ENCODE measurements at regions not wholly inside any gene's neighbourhood (a gene's known extent, or its start where the extent isn't known, plus 50 kb on each side); places are given as distances from the start of the nearest gene placed in this dataset.

DNA sequence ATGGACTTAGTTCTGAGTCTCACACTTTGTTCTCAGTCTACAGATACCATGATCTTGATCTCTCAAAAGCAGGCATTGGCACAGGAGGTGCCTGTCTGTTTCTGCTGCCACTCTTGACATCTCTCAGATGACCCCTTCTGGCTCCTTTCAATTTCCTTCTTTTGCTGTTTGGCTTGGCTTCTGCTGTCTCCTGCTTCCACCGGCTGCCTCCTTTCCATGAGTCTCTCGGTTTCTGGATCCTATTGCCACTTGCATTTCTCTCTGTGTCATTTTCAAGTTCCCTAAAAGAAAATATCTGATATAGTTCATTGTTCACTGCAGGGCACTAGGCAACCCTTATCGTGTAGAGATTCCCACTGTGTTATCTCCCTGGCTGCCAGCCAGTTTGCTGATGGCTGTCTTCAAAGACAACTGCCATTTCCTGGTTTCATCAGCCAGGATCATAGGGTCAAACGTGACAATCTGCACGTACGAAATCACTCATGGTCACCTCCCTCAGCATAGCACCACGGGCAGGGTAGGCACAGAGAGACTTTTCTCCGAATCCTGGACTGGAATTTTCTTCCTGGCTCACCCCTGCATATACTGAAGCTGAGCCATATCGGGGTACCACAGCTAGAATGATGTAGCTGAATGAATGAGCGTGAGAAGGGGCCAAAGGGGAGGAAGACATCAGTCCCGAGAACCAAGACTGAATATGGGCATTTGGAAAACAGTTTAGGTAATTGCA, 144.6 kb upstream of the TMEM170B start (continued):
- TF ChIP-seq ZNF781 (CRISPR knock-in tag; IDR thresholded peaks at IDR 0.05; ENCODE audit: borderline replicate concordance, not compliant biosample characterization): peak; percentile 85
- no peak for TF ChIP-seq ZBTB42 (CRISPR knock-in tag; IDR thresholded peaks at IDR 0.05)
- TF ChIP-seq ZBTB20 (CRISPR knock-in tag; IDR thresholded peaks at IDR 0.05; ENCODE audit: borderline replicate concordance, low read depth): peak; percentile 96; the same call in 1 of the 2 replicates
- no peak for TF ChIP-seq TRAFD1 (CRISPR knock-in tag; IDR thresholded peaks at IDR 0.05; ENCODE audit: borderline replicate concordance)
- TF ChIP-seq FOXC1 (CRISPR knock-in tag; IDR thresholded peaks at IDR 0.05; ENCODE audit: borderline replicate concordance): 0 out of 2 replicates have a peak, but pooled peaks have one; percentile 78
- 0 out of 2 replicates have a peak, but pooled peaks have one; percentile 37 for TF ChIP-seq KLF12 (CRISPR knock-in tag; IDR thresholded peaks at IDR 0.05; ENCODE audit: borderline replicate concordance)
- TF ChIP-seq, protein P1, sequence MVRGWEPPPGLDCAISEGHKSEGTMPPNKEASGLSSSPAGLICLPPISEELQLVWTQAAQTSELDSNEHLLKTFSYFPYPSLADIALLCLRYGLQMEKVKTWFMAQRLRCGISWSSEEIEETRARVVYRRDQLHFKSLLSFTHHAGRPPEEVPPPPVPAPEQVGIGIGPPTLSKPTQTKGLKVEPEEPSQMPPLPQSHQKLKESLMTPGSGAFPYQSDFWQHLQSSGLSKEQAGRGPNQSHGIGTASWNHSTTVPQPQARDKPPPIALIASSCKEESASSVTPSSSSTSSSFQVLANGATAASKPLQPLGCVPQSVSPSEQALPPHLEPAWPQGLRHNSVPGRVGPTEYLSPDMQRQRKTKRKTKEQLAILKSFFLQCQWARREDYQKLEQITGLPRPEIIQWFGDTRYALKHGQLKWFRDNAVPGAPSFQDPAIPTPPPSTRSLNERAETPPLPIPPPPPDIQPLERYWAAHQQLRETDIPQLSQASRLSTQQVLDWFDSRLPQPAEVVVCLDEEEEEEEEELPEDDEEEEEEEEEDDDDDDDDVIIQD (CRISPR knock-in tag; IDR thresholded peaks at IDR 0.05; ENCODE audit: low read depth): peak; percentile 97
- 0 out of 2 replicates have a peak, but pooled peaks have one; percentile 28 for TF ChIP-seq GMEB2 (CRISPR knock-in tag; IDR thresholded peaks at IDR 0.05; ENCODE audit: low read depth)
- no peak; the same call in 1 of the 2 replicates for TF ChIP-seq ONECUT2 (CRISPR knock-in tag; IDR thresholded peaks at IDR 0.05)
- TF ChIP-seq, protein P2, sequence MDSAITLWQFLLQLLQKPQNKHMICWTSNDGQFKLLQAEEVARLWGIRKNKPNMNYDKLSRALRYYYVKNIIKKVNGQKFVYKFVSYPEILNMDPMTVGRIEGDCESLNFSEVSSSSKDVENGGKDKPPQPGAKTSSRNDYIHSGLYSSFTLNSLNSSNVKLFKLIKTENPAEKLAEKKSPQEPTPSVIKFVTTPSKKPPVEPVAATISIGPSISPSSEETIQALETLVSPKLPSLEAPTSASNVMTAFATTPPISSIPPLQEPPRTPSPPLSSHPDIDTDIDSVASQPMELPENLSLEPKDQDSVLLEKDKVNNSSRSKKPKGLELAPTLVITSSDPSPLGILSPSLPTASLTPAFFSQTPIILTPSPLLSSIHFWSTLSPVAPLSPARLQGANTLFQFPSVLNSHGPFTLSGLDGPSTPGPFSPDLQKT (CRISPR knock-in tag; IDR thresholded peaks at IDR 0.05; ENCODE audit: borderline replicate concordance): no peak
- TF ChIP-seq SOX13 (IDR thresholded peaks at IDR 0.05): peak; percentile 98
- TF ChIP-seq SOX13 (CRISPR knock-in tag; conservative IDR thresholded peaks at IDR 0.05 in 1 of 2, IDR thresholded peaks at IDR 0.05 in 1 of 2): peak in 1 of 2 experiments; percentile 98; a peak in 2 of 4 replicates
- TF ChIP-seq, protein P3, sequence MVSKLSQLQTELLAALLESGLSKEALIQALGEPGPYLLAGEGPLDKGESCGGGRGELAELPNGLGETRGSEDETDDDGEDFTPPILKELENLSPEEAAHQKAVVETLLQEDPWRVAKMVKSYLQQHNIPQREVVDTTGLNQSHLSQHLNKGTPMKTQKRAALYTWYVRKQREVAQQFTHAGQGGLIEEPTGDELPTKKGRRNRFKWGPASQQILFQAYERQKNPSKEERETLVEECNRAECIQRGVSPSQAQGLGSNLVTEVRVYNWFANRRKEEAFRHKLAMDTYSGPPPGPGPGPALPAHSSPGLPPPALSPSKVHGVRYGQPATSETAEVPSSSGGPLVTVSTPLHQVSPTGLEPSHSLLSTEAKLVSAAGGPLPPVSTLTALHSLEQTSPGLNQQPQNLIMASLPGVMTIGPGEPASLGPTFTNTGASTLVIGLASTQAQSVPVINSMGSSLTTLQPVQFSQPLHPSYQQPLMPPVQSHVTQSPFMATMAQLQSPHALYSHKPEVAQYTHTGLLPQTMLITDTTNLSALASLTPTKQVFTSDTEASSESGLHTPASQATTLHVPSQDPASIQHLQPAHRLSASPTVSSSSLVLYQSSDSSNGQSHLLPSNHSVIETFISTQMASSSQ (IDR thresholded peaks at IDR 0.05; ENCODE audit: low read depth): peak; percentile 86
- TF ChIP-seq, protein P3 (CRISPR knock-in tag; IDR thresholded peaks at IDR 0.05; ENCODE audit: borderline replicate concordance): peak; percentile 97
- TF ChIP-seq ZNF333 (CRISPR knock-in tag; IDR thresholded peaks at IDR 0.05; ENCODE audit: borderline replicate concordance): peak; percentile 60; the same call in 1 of the 2 replicates
- TF ChIP-seq KLF11 (CRISPR knock-in tag; IDR thresholded peaks at IDR 0.05): 0 out of 2 replicates have a peak, but pooled peaks have one; percentile 52
- no peak for TF ChIP-seq FOXP1 (IDR thresholded peaks at IDR 0.05)
- TF ChIP-seq FOXP1 (CRISPR knock-in tag; IDR thresholded peaks at IDR 0.05): peak; percentile 91; the same call in 1 of the 2 replicates
- no peak for TF ChIP-seq NCOA5 (CRISPR knock-in tag; IDR thresholded peaks at IDR 0.05)

Data from HepG2 (cell line).